ENCODE measurements at regions not wholly inside any gene's neighbourhood (a gene's known extent, or its start where the extent isn't known, plus 50 kb on each side); places are given as distances from the start of the nearest gene placed in this dataset.

GRCh38 chr6:11313207-11313606 lies 80.7 kb upstream of the NEDD9 start:
- no peaks in the 10 kb centered on the region for H3K27me3 ChIP-seq (replicated peaks in 1 of 2; ENCODE audit: control insufficient read depth in 2 of 2, insufficient read depth in 2 of 2, low read length in 1 of 2)
- H3K27ac ChIP-seq (ENCODE audit: control insufficient read depth, insufficient read depth), result no peak overlapping the region
- H3K4me2 ChIP-seq (ENCODE audit: control insufficient read depth, insufficient read depth), result no peak overlapping the region
- ChIA-PET SMC1A (ENCODE audit: uncharacterized antibody, unreplicated experiment) (interaction anchor here (0.6 to 1.5 kb wide), 2 partner anchors 11 to 21 kb away, joined by 3 to 4 read pairs; no protein-coding TSS in a partner anchor), CTCF (interaction anchor here (1.5 kb wide), 1 partner anchor 182 kb away, joined by 3 read pairs; no protein-coding TSS in a partner anchor), POLR2A (no interaction called here), RAD21 (ENCODE audit: unreplicated experiment) (no interaction called here)
- H3K9me3 ChIP-seq (replicated peaks; ENCODE audit: control insufficient read depth, insufficient read depth, low read length), result no peaks in the 10 kb centered on the region
- H3K9ac ChIP-seq (ENCODE audit: control insufficient read depth, insufficient read depth, low read length), result no peak overlapping the region
- H2AFZ ChIP-seq (ENCODE audit: control insufficient read depth, low read depth, low read length), result no peak overlapping the region
- H4K20me1 ChIP-seq (ENCODE audit: control insufficient read depth, insufficient read depth), result no peaks in the 10 kb centered on the region
- no TSS peak for BruUV-seq (replicated peaks)
- WGBS (ENCODE audit: insufficient coverage, insufficient replicate concordance, low lambda C conversion rate, missing lambda C conversion rate), result 92% methylated on average over 1 of the region's 1 CpG
- in situ Hi-C loops (cut with MboI) (no loop called here), intact Hi-C loops (cut with micrococcal nuclease; ENCODE audit: unreplicated experiment) (no loop called here)
- no peak overlapping the region for H3K4me3 ChIP-seq
- peaks cover 0 to 4% of the 10 kb centered on the region in 2 experiments; a peak in 1 of 4 replicates for H3K36me3 ChIP-seq (ENCODE audit: control insufficient read depth in 2 of 2, insufficient read depth in 2 of 2, low read length in 1 of 2)
- DNase-seq (ENCODE audit: low read depth, low spot score) (no peak), FAIRE-seq (no peak), ATAC-seq (no peak)
- TF ChIP-seq HDGF (IDR thresholded peaks at IDR 0.05) (peak; percentile 87; the same call in 1 of the 2 replicates), SMAD1 (IDR thresholded peaks at IDR 0.05; ENCODE audit: low read depth, partially characterized antibody) (no peak)
- H3K79me2 ChIP-seq (ENCODE audit: control insufficient read depth, insufficient read depth, low read length), result no peaks in the 10 kb centered on the region
- no peaks in the 10 kb centered on the region for H3K4me1 ChIP-seq (ENCODE audit: control insufficient read depth, insufficient read depth, low read length)

GRCh38 chr6:11311970-11312369 lies 79.5 kb upstream of the NEDD9 start:
- no peaks in the 10 kb centered on the region for H3K27me3 ChIP-seq (replicated peaks in 1 of 2; ENCODE audit: control insufficient read depth in 2 of 2, insufficient read depth in 2 of 2, low read length in 1 of 2)
- SMC1A ChIA-PET (ENCODE audit: uncharacterized antibody, unreplicated experiment), result interaction anchor here (1.3 to 1.5 kb wide), 3 partner anchors 19 to 34 kb away, joined by 3 to 6 read pairs (median 5); no protein-coding TSS in a partner anchor
- 0 out of 4 replicates have a peak, but pooled peaks cover 0 to 2% of the 10 kb centered on the region in 2 experiments for H3K36me3 ChIP-seq (ENCODE audit: control insufficient read depth in 2 of 2, insufficient read depth in 2 of 2, low read length in 1 of 2)
- no peak overlapping the region for H3K27ac ChIP-seq (ENCODE audit: control insufficient read depth, insufficient read depth)
- intact Hi-C loops (cut with micrococcal nuclease; ENCODE audit: unreplicated experiment) (no loop called here), in situ Hi-C loops (cut with MboI) (no loop called here)
- FAIRE-seq (no peak), DNase-seq (ENCODE audit: low read depth, low spot score) (no peak), ATAC-seq (no peak)
- no peaks in the 10 kb centered on the region for H3K4me1 ChIP-seq (ENCODE audit: control insufficient read depth, insufficient read depth, low read length)
- POLR2A ChIA-PET, result no interaction called here
- H4K20me1 ChIP-seq (ENCODE audit: control insufficient read depth, insufficient read depth), result no peaks in the 10 kb centered on the region
- H3K4me3 ChIP-seq, result no peak overlapping the region
- H3K9me3 ChIP-seq (replicated peaks; ENCODE audit: control insufficient read depth, insufficient read depth, low read length), result no peaks in the 10 kb centered on the region
- BruUV-seq (replicated peaks), result no TSS peak
- TF ChIP-seq MEF2A (IDR thresholded peaks at IDR 0.05; ENCODE audit: insufficient read depth, low read depth, low read length), result no peak
- TF ChIP-seq CHD4 (IDR thresholded peaks at IDR 0.05), result no peak
- no peak for TF ChIP-seq TBL1XR1 (IDR thresholded peaks at IDR 0.05; ENCODE audit: low read depth, low read length)
- H3K9ac ChIP-seq (ENCODE audit: control insufficient read depth, insufficient read depth, low read length), result no peak overlapping the region
- no peak overlapping the region for H2AFZ ChIP-seq (ENCODE audit: control insufficient read depth, low read depth, low read length)
- H3K4me2 ChIP-seq (ENCODE audit: control insufficient read depth, insufficient read depth), result no peak overlapping the region
- no peaks in the 10 kb centered on the region for H3K79me2 ChIP-seq (ENCODE audit: control insufficient read depth, insufficient read depth, low read length)
- CTCF ChIA-PET, result no interaction called here
- WGBS (ENCODE audit: insufficient coverage, insufficient replicate concordance, low lambda C conversion rate, missing lambda C conversion rate), result 100% methylated on average over 1 of the region's 1 CpG
- RAD21 ChIA-PET (ENCODE audit: unreplicated experiment), result interaction anchor here (1.0 kb wide), 2 partner anchors 9 to 15 kb away, joined by 3 to 4 read pairs; no protein-coding TSS in a partner anchor

Measured in GM12878 (cell line).